Type B pancreatic cell (in vitro differentiated cells): ENCODE measurements at regions not wholly inside any gene's neighbourhood (a gene's known extent, or its start where the extent isn't known, plus 50 kb on each side); places are given as distances from the start of the nearest gene placed in this dataset.

Experiments used
- DNase-seq: peaks from one replicate; pipeline ENCODE4 v3.0.0; 2021; ENCODE audit warnings: mixed read lengths; ENCODE audit not compliant: unreplicated experiment; ENCODE audit errors: extremely low spot score
- H3K27ac Mint-ChIP-seq: 2 replicates; pipeline ENCODE4 v1.8.0; 2021; ENCODE audit warnings: mild to moderate bottlenecking, mixed read lengths
- H3K27me3 Mint-ChIP-seq: 2 replicates; pipeline ENCODE4 v1.8.0; 2021; ENCODE audit warnings: mixed read lengths
- H3K36me3 Mint-ChIP-seq: 2 replicates; pipeline ENCODE4 v1.8.0; 2021; ENCODE audit warnings: mixed read lengths
- H3K4me1 Mint-ChIP-seq: one replicate; pipeline ENCODE4 v1.8.0; 2021; ENCODE audit warnings: mixed read lengths; ENCODE audit not compliant: unreplicated experiment
- H3K4me3 Mint-ChIP-seq: 2 replicates; pipeline ENCODE4 v1.8.0; 2021; ENCODE audit warnings: mild to moderate bottlenecking, mixed read lengths
- H3K9me3 Mint-ChIP-seq: 2 replicates; pipeline ENCODE4 v1.8.0; 2021; ENCODE audit warnings: mixed read lengths
- TF ChIP-seq, protein P1 (sequence below): fragments of 200-600 bp; sonication (generic); conservative IDR thresholded peaks from 2 replicates; pipeline ENCODE4 v1.5.0; 2021; ENCODE audit warnings: antibody characterized with exemption, mild to moderate bottlenecking

DNA sequence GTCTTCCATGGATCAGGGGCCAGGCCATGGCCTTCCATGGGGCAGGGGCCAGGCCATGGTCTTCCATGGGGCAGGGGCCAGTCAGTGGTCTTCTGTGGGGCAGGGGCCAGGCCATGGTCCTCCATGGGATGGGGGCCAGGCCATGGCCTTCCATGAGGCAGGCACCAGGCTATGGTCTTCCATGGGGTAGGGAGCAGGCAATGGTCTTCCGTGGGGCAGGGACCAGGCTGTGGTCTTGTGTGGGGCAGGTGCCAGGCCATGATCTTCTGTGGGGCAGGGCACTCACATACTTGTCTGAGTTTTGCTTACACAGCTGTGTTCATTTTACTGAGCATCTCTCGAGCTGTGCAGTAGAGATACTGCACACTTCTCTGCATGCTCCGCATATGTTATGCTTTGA, 57.3 kb upstream of the THBS2 start:
- no peaks in the 10 kb centered on the region for H3K9me3 Mint-ChIP-seq
- no peaks in the 10 kb centered on the region for H3K36me3 Mint-ChIP-seq
- no peaks in the 10 kb centered on the region for H3K4me1 Mint-ChIP-seq
- TF ChIP-seq, protein P1, sequence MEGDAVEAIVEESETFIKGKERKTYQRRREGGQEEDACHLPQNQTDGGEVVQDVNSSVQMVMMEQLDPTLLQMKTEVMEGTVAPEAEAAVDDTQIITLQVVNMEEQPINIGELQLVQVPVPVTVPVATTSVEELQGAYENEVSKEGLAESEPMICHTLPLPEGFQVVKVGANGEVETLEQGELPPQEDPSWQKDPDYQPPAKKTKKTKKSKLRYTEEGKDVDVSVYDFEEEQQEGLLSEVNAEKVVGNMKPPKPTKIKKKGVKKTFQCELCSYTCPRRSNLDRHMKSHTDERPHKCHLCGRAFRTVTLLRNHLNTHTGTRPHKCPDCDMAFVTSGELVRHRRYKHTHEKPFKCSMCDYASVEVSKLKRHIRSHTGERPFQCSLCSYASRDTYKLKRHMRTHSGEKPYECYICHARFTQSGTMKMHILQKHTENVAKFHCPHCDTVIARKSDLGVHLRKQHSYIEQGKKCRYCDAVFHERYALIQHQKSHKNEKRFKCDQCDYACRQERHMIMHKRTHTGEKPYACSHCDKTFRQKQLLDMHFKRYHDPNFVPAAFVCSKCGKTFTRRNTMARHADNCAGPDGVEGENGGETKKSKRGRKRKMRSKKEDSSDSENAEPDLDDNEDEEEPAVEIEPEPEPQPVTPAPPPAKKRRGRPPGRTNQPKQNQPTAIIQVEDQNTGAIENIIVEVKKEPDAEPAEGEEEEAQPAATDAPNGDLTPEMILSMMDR = no peak
- no peak overlapping the region for H3K27ac Mint-ChIP-seq
- H3K27me3 Mint-ChIP-seq = no peaks in the 10 kb centered on the region
- no peak for DNase-seq
- H3K4me3 Mint-ChIP-seq = no peak overlapping the region
